GM10266 (cell line): ENCODE measurements at regions not wholly inside any gene's neighbourhood (a gene's known extent, or its start where the extent isn't known, plus 50 kb on each side); places are given as distances from the start of the nearest gene placed in this dataset.

ENCODE experiments used
- DNase-seq: peaks from one replicate; pipeline ENCODE4 v3.0.0; 2012; ENCODE audit errors: extremely low spot score
- TF ChIP-seq, protein P1 (sequence below): IDR thresholded peaks from 2 replicates; pipeline ENCODE4 v1.5.1; 2012; ENCODE audit warnings: mild to moderate bottlenecking, low read depth; ENCODE audit not compliant: control insufficient read depth, insufficient read depth; ENCODE audit errors: missing control alignments

DNA sequence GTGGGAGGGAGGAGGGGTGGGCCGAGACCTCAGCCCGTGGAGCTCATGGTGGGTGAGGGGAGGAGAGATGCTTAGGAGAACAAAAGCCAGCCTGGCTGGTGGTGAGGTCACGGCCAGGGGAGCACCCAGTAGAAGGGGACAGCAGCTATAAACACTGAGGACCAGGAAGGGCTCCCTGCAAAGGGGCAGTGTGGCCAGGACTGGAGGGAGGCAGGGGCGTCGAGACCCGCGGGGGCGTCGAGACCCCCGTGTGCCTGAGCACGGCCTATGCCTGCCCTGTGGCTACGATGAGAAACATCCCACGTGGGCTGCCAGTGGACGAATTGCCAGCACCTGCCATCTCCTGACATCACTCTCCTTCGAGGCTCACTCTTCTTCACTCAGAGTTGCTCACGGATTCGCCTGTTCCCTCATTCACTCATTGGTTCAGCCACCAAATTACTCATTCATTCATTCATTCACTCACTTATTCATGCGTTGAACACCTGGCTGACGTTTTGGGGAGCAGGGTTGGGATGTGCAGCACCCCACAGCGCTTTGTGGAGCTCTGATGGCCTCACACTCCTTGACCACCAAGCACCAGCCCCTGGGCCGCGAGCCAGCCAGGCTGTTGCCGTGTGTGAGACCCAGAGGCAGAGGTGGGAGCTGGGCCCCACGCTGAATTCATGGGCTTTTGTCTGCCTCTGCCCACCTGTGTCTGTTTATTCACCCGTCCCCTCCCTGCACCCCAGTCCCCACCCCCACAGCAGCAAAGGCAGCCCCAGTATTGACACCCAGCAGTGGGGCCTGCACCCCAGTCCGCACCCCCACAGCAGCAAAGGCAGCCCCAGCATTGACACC, 61.2 kb upstream of the BHLHE23 start:
- DNase-seq = no peak
- TF ChIP-seq, protein P1, sequence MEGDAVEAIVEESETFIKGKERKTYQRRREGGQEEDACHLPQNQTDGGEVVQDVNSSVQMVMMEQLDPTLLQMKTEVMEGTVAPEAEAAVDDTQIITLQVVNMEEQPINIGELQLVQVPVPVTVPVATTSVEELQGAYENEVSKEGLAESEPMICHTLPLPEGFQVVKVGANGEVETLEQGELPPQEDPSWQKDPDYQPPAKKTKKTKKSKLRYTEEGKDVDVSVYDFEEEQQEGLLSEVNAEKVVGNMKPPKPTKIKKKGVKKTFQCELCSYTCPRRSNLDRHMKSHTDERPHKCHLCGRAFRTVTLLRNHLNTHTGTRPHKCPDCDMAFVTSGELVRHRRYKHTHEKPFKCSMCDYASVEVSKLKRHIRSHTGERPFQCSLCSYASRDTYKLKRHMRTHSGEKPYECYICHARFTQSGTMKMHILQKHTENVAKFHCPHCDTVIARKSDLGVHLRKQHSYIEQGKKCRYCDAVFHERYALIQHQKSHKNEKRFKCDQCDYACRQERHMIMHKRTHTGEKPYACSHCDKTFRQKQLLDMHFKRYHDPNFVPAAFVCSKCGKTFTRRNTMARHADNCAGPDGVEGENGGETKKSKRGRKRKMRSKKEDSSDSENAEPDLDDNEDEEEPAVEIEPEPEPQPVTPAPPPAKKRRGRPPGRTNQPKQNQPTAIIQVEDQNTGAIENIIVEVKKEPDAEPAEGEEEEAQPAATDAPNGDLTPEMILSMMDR = no peak

DNA sequence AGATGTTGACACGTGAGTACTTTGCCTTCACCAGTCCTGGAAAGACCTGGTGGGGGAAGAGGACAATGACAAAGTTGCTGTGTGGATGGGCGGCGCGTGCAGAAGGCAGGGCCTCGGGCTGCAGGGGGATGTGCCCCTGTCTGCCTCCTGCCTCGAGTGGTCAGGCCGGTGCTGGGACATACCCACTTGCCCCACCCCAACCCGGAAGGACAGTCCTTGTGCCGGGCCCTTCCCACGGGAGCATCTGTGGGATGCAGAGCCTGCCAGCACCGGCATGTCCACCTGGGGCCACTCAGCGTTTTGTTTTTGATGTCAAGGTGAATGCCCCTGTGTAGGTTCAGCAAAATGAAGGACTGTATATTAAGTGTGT, 60.5 kb upstream of the BHLHE23 start:
- TF ChIP-seq, protein P1 = no peak
- no peak for DNase-seq

DNA sequence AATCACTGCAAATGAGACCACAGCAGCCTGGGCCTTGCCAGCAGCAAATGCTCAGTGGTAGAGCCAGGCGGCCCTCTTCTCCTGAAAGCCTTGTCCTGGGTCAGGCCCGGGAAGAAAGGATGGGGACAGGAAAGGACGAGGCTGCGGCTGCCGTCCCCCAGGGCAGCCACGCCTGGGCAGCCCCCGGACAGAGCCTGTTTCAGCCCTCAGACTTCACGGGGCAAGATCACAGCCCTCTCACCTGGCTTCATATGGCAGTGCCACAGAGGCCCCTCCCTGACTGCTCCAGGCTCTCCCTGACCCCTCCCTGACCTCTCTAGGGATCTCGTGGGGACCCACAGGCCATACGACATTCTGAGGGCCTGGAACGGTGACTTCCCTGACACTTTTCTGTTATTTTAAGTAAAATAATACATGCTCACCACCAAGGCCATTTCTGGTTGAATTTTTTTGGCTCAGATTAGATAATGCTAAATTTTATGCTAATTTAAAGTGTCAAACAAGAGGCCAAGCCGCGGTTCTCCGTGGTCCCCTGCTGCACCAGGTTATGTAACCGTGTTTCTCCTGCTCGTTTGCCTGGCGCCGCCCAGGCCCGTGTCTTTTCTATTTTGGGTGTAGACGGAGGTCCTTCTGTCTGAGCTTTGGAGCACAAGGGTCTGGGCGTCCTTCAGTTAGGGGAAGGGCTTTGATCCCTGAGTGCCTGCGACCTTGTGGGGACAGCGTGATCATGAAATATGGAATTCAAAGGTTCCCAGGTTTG, 59.9 kb upstream of the BHLHE23 start:
- no peak for DNase-seq
- TF ChIP-seq, protein P1 = no peak

DNA sequence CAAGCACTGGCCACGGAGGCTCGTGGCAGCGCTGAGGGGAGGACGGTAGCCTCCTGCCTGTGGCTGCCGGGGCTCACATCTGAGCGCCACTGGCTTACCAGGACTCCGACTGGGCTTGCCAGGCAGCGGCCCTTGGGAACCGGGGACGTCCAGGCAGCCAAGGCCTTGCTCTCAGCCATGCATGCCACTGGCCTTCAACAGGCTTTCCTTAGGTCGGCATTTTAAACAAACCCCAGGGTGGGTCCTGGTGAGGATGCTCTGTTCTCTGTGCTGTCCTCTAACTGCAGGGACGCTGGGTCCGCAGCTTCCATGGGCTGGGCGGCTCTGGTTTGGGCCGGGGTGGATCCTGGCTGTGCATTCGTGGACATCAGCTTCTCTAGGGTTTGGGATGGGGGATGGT, 59.1 kb upstream of the BHLHE23 start:
- TF ChIP-seq, protein P1 = no peak
- no peak for DNase-seq

DNA sequence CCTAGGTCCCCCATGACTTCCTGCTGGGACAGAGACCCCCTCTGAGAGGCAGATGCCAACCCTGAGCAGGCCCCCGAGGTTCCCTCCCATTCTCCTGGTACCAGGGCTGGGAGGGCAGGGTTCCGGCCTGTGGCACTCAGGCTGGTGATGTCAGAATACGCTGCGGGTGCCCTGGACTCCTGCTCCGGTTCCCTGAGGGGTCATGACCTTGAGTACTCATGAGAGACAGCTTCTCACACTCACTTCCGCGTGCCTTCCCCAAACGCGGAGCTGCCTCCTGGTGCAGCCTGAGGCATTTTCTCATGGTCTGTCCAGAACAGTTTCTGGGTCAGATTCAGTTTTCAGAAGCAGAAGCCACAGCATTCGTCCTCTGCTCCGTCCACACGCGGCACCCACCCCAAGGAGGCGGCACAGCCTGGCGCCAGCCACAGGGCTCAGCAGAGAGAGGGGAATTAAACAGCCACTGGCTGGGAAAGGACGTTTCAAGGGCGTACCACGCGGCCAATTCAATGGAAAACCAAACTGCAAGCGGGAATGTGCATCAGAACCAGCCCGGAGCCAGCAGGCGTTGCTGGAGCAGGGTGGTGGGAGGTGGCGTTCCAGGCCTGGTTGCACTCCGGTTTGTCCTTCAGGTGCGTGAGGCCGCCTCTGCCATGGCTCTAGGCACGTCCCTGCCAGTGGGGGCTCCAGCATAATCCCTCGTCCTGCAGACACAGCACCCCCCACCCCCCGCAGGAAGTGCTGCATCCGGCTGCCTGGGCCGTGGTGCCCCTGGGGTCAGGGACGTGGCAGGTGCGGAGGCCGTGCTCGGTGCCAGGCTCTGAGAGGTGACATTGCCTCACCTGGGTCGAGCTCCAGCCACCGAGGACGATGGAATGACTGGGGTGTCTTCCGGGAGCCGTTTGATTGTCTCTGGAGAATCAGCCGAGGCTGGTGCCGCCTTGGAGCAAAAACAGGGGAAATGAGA, 58.3 kb upstream of the BHLHE23 start:
- no peak for DNase-seq
- TF ChIP-seq, protein P1 = no peak

DNA sequence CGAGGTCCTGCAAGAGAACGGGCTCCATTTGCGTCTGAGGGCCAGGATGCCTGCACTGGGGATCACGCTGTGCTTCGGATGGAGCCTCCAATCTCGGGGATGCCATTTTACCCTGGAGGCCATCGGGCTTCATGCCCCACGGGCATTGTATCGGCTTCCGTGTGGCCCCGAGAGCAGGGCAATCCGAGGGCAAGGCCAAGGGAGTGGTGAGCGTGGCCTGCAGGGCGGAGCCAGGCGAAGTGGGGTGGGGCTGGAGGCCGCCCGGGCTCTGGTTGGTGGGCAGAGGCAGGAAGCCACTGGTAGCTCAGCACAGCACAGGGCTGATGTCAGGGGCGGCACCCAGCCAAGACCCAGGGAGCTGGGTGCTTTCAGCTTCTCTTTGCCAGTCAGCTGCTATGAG, 57.5 kb upstream of the BHLHE23 start:
- TF ChIP-seq, protein P1 = no peak
- no peak for DNase-seq
